Pancreas (tissue), 10 donors: ENCODE measurements at regions not wholly inside any gene's neighbourhood (a gene's known extent, or its start where the extent isn't known, plus 50 kb on each side); places are given as distances from the start of the nearest gene placed in this dataset.

Experiments
- ATAC-seq, 4 donors: fragments of 200-7000 bp; cut with Tn5 transposase; one replicate each; pipeline versions ENCODE4 v1.8.0 to v1.9.1; 2020; ENCODE audit warnings: mild to moderate bottlenecking in 4 of 4, moderate library complexity in 4 of 4
- DNase-seq, 6 donors: peaks; one replicate each; pipeline ENCODE4 v3.0.0-alpha.2; 2020
- FAIRE-seq: peaks from 2 replicates; lab custom pipeline; 2012; peaks lifted over from hg19 to GRCh38; lab: Jason Lieb, UNC
- H3K27ac ChIP-seq, 4 donors: fragments of 200-600 bp; sonication (generic); 1 replicate in 3 of 4; 2 replicates in 1 of 4; pipeline versions ENCODE4 v1.5.0 to v1.8.0; 2020
- H3K27me3 ChIP-seq, 4 donors: fragments of 200-600 bp; one replicate each; pipeline ENCODE4 v1.8.0; 2021
- H3K36me3 ChIP-seq, 3 donors: fragments of 200-600 bp; sonication (generic) in 1 of 3; one replicate each; pipeline versions ENCODE4 v1.5.0 to v1.8.0; 2020 to 2021
- H3K4me1 ChIP-seq, 3 donors: fragments of 200-600 bp; one replicate each; pipeline ENCODE4 v1.8.0; 2021
- H3K4me3 ChIP-seq, 4 donors: fragments of 200-600 bp; sonication (generic) in 2 of 4; one replicate each; pipeline versions ENCODE4 v1.5.0 to v1.8.0; 2020 to 2021
- H3K9me3 ChIP-seq, 4 donors: fragments of 200-600 bp; one replicate each; pipeline ENCODE4 v1.8.0; 2021
- CTCF ChIP-seq, 4 donors: fragments of 200-600 bp; sonication (generic) in 3 of 4; IDR thresholded peaks; one replicate each; pipeline versions ENCODE4 v1.5.0 to v1.8.0; 2021; ENCODE audit warnings: antibody characterized with exemption in 4 of 4
- WGBS, 2 donors: extraction: QIAGEN DNeasy Blood & Tissue Kit; methylation state at CpG; one replicate each; pipeline ENCODE4 v1.1.7; 2013; 5-methylcytosine and 5-hydroxymethylcytosine counted together
- intact Hi-C, 3 donors: fragments of 100-400 bp; cut with DNase I; formaldehyde crosslinking; loops; one replicate each; pipeline versions ENCODE4 v1.11.1 to v1.14.2; 2022
- donor health status: healthy with polysubstance abuse.
- donor health status: DM: no; HTN: no; CAD: no; lungs with moderate emphysema.
- donor health status: DM: no; HTN: no; CAD: no.
- donor health status: control.
- donor health status: control.
- donor health status: Bipolar disorder and iron deficiency.
- donor health status: DM: yes; HTN: yes; CAD: no.
- donor health status: DM: no; HTN: no; CAD: no.
- donor health status: DM: no; HTN: no; CAD: no.
- donor health status: DM: yes; HTN: yes; CAD: no.

DNA sequence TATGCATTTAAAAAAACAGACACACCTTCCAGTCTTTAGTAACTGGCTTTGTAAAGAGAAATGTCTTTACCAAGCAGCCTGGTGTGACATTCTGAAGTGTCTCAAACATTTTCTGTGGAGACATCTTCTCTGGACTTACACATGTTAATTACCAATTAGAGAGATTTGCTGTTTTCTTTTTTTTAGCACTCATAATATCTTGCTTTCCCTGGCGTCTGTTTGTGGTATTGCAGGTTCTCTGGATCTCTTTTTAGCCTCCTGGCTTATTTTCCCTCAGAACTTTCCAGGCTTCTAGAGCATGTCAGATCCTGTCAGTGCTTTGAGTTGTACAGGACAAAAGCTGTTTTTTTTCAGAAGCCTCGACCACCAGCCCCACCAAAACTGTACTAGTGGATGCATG lies 92.5 kb downstream of the MSX2 start:
- Histone ChIP-seq H3K27ac (no peak overlapping the region), H3K4me1 (no peaks in the 10 kb centered on the region), H3K4me3 (no peak overlapping the region), H3K27me3 (no peaks in the 10 kb centered on the region), H3K36me3 (no peaks in the 10 kb centered on the region), H3K9me3 (no peaks in the 10 kb centered on the region)
- DNase-seq: no peak
- intact Hi-C loops: no loop called here
- no peak for ATAC-seq
- 3 to 13% methylated on average over 2 of the region's 2 CpGs for WGBS, 2 donors
- FAIRE-seq: no peak
- peak in 1 of 4 donors; percentile 18 for TF ChIP-seq CTCF (IDR thresholded peaks at IDR 0.05)

DNA sequence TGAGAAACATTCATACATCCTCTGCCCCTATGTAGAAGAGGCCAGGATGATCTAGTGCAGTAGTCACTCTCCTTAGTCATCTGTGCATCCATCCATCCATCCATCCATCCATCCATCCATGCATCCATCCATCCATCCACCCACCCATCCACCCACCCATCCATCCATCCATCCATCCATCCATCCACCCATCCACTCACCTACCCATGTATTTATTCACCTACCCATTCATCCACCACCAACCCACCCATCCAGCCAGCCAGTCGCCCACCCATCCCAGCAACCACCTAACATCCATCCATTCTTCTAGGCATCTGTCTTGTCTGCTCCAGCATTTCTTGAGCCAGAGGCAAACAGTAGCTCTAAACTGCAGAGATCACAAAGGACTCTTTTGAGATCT lies 87.1 kb downstream of the MSX2 start:
- intact Hi-C loops: no loop called here
- TF ChIP-seq CTCF (IDR thresholded peaks at IDR 0.05): no peak
- WGBS, 2 donors: 63 to 84% methylated on average over 1 of the region's 1 CpG
- no peak for FAIRE-seq
- Histone ChIP-seq H3K36me3 (no peaks in the 10 kb centered on the region), H3K27me3 (no peaks in the 10 kb centered on the region), H3K9me3 (no peaks in the 10 kb centered on the region), H3K27ac (no peak overlapping the region), H3K4me3 (no peak overlapping the region), H3K4me1 (no peaks in the 10 kb centered on the region)
- DNase-seq: no peak
- no peak for ATAC-seq

DNA sequence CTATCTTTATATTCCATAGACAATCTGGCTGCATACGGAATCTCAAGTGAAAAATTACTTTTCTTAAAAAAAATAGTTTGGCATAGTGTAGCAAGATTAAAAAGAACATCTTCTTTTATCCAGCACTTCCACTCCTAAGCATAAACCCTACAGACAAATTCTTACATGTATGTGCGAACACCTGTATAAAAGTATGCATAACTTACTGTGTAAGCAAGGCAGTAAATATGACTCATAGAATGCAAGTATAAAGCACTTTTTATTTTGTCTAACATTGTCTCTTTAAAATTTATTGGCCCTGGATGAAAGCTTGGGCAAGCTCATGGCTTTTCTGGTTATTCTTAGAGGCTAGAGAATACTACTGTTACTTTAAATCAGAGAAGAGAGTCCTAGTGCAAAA lies 86.4 kb downstream of the MSX2 start:
- FAIRE-seq: no peak
- intact Hi-C loops: no loop called here
- Histone ChIP-seq H3K4me3 (no peak overlapping the region), H3K27me3 (no peaks in the 10 kb centered on the region), H3K9me3 (no peaks in the 10 kb centered on the region), H3K27ac (no peak overlapping the region), H3K36me3 (no peaks in the 10 kb centered on the region), H3K4me1 (no peaks in the 10 kb centered on the region)
- DNase-seq: no peak
- ATAC-seq: no peak
- WGBS, 2 donors: 85 to 92% methylated on average over 2 of the region's 2 CpGs
- no peak for TF ChIP-seq CTCF (IDR thresholded peaks at IDR 0.05)

DNA sequence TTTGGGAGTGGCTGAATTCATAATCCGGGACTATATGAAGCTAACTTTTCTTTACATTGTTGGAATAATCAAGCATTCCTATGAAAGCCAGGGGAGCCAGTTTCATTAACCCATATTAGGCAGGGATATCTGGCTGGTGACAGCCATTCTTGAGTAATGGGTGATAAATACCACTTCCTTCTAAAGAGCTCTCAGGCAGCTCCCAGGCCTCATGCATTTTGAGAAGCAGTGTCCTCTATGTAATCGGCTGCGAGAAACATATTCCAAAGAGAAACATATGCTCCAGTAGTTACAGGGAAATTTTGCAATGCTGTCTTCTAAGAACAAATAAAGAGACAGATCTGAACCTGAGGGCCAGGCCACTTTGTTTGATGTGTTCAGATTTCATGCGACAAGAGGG lies 83.1 kb downstream of the MSX2 start:
- Histone ChIP-seq H3K36me3 (no peaks in the 10 kb centered on the region), H3K9me3 (no peaks in the 10 kb centered on the region), H3K4me3 (no peak overlapping the region), H3K27ac (no peak overlapping the region), H3K4me1 (no peaks in the 10 kb centered on the region), H3K27me3 (no peaks in the 10 kb centered on the region)
- ATAC-seq (no peak), FAIRE-seq (no peak), DNase-seq (no peak)
- TF ChIP-seq CTCF (IDR thresholded peaks at IDR 0.05): no peak
- intact Hi-C loops: no loop called here
- WGBS, 2 donors: 42 to 54% methylated on average over 4 of the region's 4 CpGs

DNA sequence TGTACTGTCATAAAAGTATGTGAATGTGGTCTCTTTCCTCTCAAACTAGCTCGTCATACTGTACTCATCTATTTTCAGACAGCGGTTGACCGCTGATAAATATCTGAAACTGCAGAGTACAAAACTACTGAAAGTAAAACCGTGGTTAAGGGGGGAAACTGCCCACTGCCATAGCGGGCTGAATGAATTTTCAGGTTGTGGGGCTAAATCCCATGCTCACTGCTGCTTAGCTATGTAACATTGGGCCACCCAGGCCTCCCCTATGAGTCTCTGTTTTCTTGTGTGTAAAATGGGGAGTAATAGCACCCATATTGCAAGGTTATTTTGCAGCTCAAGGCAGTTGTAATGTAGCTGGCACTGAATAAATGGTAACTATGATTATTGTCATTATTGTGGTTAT lies 82.3 kb downstream of the MSX2 start:
- Histone ChIP-seq H3K36me3 (no peaks in the 10 kb centered on the region), H3K4me1 (no peaks in the 10 kb centered on the region), H3K4me3 (no peak overlapping the region), H3K27ac (no peak overlapping the region), H3K27me3 (no peaks in the 10 kb centered on the region), H3K9me3 (no peaks in the 10 kb centered on the region)
- FAIRE-seq: no peak
- TF ChIP-seq CTCF (IDR thresholded peaks at IDR 0.05): no peak
- no peak for DNase-seq
- WGBS, 2 donors: 68 to 86% methylated on average over 5 of the region's 5 CpGs
- intact Hi-C loops: no loop called here
- no peak for ATAC-seq
